Loucy (cell line): ENCODE measurements at regions not wholly inside any gene's neighbourhood (a gene's known extent, or its start where the extent isn't known, plus 50 kb on each side); places are given as distances from the start of the nearest gene placed in this dataset.

Source experiments
- H2AFZ ChIP-seq: fragments of 200-600 bp; sonication (generic); 2 replicates; pipeline ENCODE4 v1.6.0; 2016; ENCODE audit warnings: antibody characterized with exemption, mild to moderate bottlenecking, low read length, moderate library complexity
- H3F3A ChIP-seq: fragments of 200-600 bp; 2 replicates; pipeline ENCODE4 v1.6.0; 2016; ENCODE audit warnings: antibody characterized with exemption, low read depth, mild to moderate bottlenecking
- H3K27me3 ChIP-seq: fragments of 200-600 bp; sonication (generic); 2 replicates; pipeline ENCODE4 v1.6.1; 2014; ENCODE audit warnings: low read length, mild to moderate bottlenecking; ENCODE audit not compliant: insufficient read depth, poor library complexity, severe bottlenecking
- H3K36me3 ChIP-seq: fragments of 200-600 bp; sonication (generic); 2 replicates; pipeline ENCODE4 v1.6.1; 2016; ENCODE audit warnings: low read length; ENCODE audit not compliant: insufficient read depth
- H3K4me1 ChIP-seq: fragments of 200-600 bp; sonication (generic); 2 replicates; pipeline ENCODE4 v1.5.1; 2014; ENCODE audit warnings: low read length, mild to moderate bottlenecking; ENCODE audit not compliant: insufficient read depth, poor library complexity, severe bottlenecking
- H3K4me2 ChIP-seq: fragments of 200-600 bp; sonication (generic); 2 replicates; pipeline ENCODE4 v1.6.0; 2014; ENCODE audit warnings: antibody characterized with exemption, low read length, low read depth, mild to moderate bottlenecking; ENCODE audit not compliant: poor library complexity, severe bottlenecking
- H3K4me3 ChIP-seq: fragments of 200-600 bp; sonication (generic); 2 replicates; pipeline ENCODE4 v1.5.1; 2014; ENCODE audit warnings: low read length, mild to moderate bottlenecking, mixed read lengths; ENCODE audit not compliant: poor library complexity, severe bottlenecking
- H3K79me2 ChIP-seq: fragments of 200-600 bp; sonication (generic); 2 replicates; pipeline ENCODE4 v1.6.1; 2014; ENCODE audit warnings: low read length; ENCODE audit not compliant: insufficient read depth
- H3K9ac ChIP-seq: fragments of 200-600 bp; sonication (generic); 2 replicates; pipeline ENCODE4 v1.6.0; 2014; ENCODE audit warnings: mild to moderate bottlenecking, low read depth, low read length, moderate library complexity; ENCODE audit not compliant: poor library complexity, severe bottlenecking
- H3K9me2 ChIP-seq: fragments of 200-600 bp; sonication (generic); replicated peaks from 2 replicates; pipeline ENCODE4 v1.6.1; 2016; ENCODE audit warnings: low read depth, low read length, mixed read lengths
- H3K9me3 ChIP-seq: fragments of 200-600 bp; sonication (generic); 2 replicates; pipeline ENCODE4 v1.6.1; 2014; ENCODE audit warnings: mild to moderate bottlenecking, antibody characterized with exemption, low read length, low read depth; ENCODE audit not compliant: insufficient read depth
- H4K20me1 ChIP-seq: fragments of 200-600 bp; sonication (generic); 2 replicates; pipeline ENCODE4 v1.6.0; 2014; ENCODE audit warnings: antibody characterized with exemption, low read length, mild to moderate bottlenecking; ENCODE audit not compliant: insufficient read depth, poor library complexity, severe bottlenecking
- EZH2phosphoT487 ChIP-seq: fragments of 200-600 bp; IDR thresholded peaks from 2 replicates; pipeline ENCODE4 v1.6.1; 2018; ENCODE audit warnings: antibody characterized with exemption, mild to moderate bottlenecking, moderate library complexity, borderline replicate concordance
- TF ChIP-seq, protein P1 (sequence below): fragments of 200-600 bp; sonication (generic); conservative IDR thresholded peaks from 2 replicates; pipeline ENCODE4 v1.5.1; 2014; ENCODE audit warnings: mild to moderate bottlenecking, antibody characterized with exemption, low read length

DNA sequence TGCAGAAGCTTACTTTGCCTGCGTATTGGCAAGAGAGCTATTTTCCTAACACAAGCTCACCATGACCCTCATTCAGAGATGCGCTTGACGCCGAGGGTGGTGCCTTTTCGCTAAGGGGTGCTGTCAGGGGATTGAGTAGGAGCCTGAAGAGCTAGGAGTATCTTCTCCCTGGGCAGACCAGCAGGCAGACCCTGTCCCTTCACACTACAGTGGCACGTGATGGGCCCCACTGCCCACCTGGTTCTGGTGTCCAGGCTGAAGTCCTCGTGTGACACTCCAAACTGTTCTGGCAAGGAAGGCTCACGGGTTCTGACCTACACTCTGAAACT is 198.3 kb downstream of the AUH start:
- Histone ChIP-seq H3K4me2 (peak overlapping the region; percentile 81), H3K36me3 (no peaks in the 10 kb centered on the region), H3K9me3 (no peaks in the 10 kb centered on the region), H3K9me2 (no peaks in the 10 kb centered on the region), H4K20me1 (no peaks in the 10 kb centered on the region), H3F3A (peaks cover 16% of the 10 kb centered on the region), H3K9ac (peak overlapping the region; percentile 84), H3K4me1 (peaks cover 73% of the 10 kb centered on the region), H3K4me3 (peak overlapping the region; percentile 65), H3K79me2 (peaks cover 24% of the 10 kb centered on the region; the same call in 1 of the 2 replicates), H3K27me3 (no peaks in the 10 kb centered on the region), H2AFZ (no peak overlapping the region)
- TF ChIP-seq EZH2phosphoT487 = no peak
- TF ChIP-seq, protein P1, sequence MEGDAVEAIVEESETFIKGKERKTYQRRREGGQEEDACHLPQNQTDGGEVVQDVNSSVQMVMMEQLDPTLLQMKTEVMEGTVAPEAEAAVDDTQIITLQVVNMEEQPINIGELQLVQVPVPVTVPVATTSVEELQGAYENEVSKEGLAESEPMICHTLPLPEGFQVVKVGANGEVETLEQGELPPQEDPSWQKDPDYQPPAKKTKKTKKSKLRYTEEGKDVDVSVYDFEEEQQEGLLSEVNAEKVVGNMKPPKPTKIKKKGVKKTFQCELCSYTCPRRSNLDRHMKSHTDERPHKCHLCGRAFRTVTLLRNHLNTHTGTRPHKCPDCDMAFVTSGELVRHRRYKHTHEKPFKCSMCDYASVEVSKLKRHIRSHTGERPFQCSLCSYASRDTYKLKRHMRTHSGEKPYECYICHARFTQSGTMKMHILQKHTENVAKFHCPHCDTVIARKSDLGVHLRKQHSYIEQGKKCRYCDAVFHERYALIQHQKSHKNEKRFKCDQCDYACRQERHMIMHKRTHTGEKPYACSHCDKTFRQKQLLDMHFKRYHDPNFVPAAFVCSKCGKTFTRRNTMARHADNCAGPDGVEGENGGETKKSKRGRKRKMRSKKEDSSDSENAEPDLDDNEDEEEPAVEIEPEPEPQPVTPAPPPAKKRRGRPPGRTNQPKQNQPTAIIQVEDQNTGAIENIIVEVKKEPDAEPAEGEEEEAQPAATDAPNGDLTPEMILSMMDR = no peak

DNA sequence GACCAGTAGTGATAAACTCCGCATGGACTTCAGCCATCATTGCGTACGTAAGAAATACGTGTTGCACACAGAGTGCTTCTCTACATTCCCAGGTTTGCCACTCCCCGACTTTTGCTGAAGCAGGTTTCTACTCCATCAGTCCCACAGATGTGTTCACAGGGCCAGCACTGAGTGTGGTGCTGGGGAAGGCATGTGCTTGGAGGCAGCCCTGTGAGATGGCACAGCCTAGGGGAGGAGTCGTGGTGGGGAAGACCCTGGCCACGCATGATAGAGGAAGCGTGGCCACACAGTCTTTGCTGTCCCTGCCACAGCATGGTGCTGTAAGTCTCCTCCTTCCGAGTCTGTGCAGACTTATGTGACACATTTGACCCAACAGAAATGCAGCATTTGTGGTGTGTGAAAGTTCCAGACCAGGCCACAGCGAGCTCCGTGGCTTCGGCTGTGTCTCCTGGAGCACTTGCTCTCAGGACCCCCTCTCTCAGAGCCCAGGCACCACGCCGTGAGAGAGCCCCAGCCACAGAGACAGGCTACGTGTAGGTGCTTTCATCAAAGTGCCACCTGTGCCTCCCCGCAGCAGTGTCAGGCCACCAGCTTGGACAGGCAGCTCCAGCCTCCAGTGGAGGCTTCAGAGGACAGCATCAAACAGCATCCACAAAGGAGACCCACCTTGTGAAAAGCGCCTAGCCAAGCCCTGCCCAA is 197.8 kb downstream of the AUH start:
- no peaks in the 10 kb centered on the region for H4K20me1 ChIP-seq
- peak overlapping the region; percentile 84 for H3K9ac ChIP-seq
- H3K9me3 ChIP-seq = no peaks in the 10 kb centered on the region
- no peaks in the 10 kb centered on the region for H3K27me3 ChIP-seq
- H3K4me3 ChIP-seq = peak overlapping the region; percentile 65
- H3F3A ChIP-seq = peaks cover 16% of the 10 kb centered on the region
- TF ChIP-seq, protein P1 = no peak
- TF ChIP-seq EZH2phosphoT487 = no peak
- no peaks in the 10 kb centered on the region for H3K9me2 ChIP-seq
- peak overlapping the region; percentile 81 for H3K4me2 ChIP-seq
- H3K4me1 ChIP-seq = peaks cover 68% of the 10 kb centered on the region
- H3K36me3 ChIP-seq = no peaks in the 10 kb centered on the region
- H3K79me2 ChIP-seq = peaks cover 24% of the 10 kb centered on the region; the same call in 1 of the 2 replicates
- H2AFZ ChIP-seq = no peak overlapping the region
